ENCODE measurements at regions not wholly inside any gene's neighbourhood (a gene's known extent, or its start where the extent isn't known, plus 50 kb on each side); places are given as distances from the start of the nearest gene placed in this dataset.

DNA sequence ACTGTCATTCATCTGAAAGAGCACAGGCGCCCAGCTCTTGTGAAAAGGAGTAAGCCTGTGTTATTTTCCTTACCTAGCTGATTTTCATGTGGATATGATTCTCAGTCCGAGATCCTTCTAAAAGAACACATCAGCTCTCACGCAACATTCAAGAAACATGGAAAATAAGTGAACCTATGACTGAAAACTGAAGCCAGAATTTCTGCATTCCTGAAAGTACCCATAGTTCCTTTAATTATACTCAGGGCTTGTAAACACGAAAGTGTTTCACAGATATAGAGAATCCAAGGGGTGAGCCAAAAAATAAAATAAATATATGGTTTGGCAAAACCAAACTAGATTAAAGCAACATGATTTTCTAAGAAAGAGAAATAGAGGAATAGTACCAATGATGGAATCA, 100.8 kb upstream of the CHMP2B start:
- no peak overlapping the region for H2BK5ac ChIP-seq (ENCODE audit: low read depth, low read length, poor library complexity, severe bottlenecking)
- CTCF ChIA-PET = no interaction called here
- POLR2A ChIA-PET (ENCODE audit: unreplicated experiment) = no interaction called here
- no peak overlapping the region for H3K14ac ChIP-seq (replicated peaks; ENCODE audit: low read depth, low read length)
- no peak overlapping the region for H3K4me2 ChIP-seq (ENCODE audit: low read depth, low read length)
- H3K18ac ChIP-seq (ENCODE audit: low read depth, low read length) = no peak overlapping the region
- BruUV-seq (replicated peaks) = no TSS peak
- no peak overlapping the region for H2BK15ac ChIP-seq (ENCODE audit: low read depth, low read length)
- H4K8ac ChIP-seq (ENCODE audit: low read depth in 2 of 2, low read length in 2 of 2) = no peak overlapping the region
- no peak overlapping the region for H4K91ac ChIP-seq (ENCODE audit: insufficient read depth, low read depth, low read length)
- no CpG with 5 or more reads among the region's 4 CpGs for WGBS, 2 experiments (ENCODE audit: extremely low coverage in 2 of 2, insufficient read length in 1 of 2)
- no peak overlapping the region for H3K9ac ChIP-seq (ENCODE audit: low read depth, low read length)
- no peak overlapping the region for H3K4me3 ChIP-seq (ENCODE audit: insufficient read depth, low read depth, low read length)
- no peak overlapping the region for H2AK9ac ChIP-seq (replicated peaks; ENCODE audit: low read depth, low read length, poor library complexity)
- DNase-seq (no peak), ATAC-seq (ENCODE audit: low read depth) (no peak)
- H3K23ac ChIP-seq (ENCODE audit: low read depth, low read length) = no peak overlapping the region
- no peak overlapping the region for H2BK120ac ChIP-seq (ENCODE audit: low read depth, low read length)
- no peak overlapping the region for H2AFZ ChIP-seq (replicated peaks; ENCODE audit: low read length, poor library complexity)
- no peaks in the 10 kb centered on the region for H3K79me1 ChIP-seq (ENCODE audit: low read depth in 1 of 2, low read length in 2 of 2)
- no peak overlapping the region for H3K4ac ChIP-seq (ENCODE audit: low read depth, low read length)
- TF ChIP-seq MAZ (IDR thresholded peaks at IDR 0.05; ENCODE audit: borderline replicate concordance, low read depth, low read length) (no peak), MXI1 (IDR thresholded peaks at IDR 0.05; ENCODE audit: borderline replicate concordance, low read depth, low read length) (no peak)
- in situ Hi-C loops (cut with MboI; ENCODE audit: low sequenced_read_pairs) = no loop called here
- H4K20me1 ChIP-seq (ENCODE audit: insufficient read depth, low read length) = no peaks in the 10 kb centered on the region
- intact Hi-C loops (cut with micrococcal nuclease) = loop anchor here (10.0 kb wide), 1 partner anchor 58 kb away; no protein-coding TSS in a partner anchor
- no peaks in the 10 kb centered on the region for H3K4me1 ChIP-seq (ENCODE audit: control insufficient read depth, insufficient read depth, low read length)
- no peak overlapping the region for H3K56ac ChIP-seq (ENCODE audit: extremely low read depth, insufficient read depth, low read length)
- H2AK5ac ChIP-seq (ENCODE audit: low read depth, low read length) = no peak overlapping the region
- H3K9me1 ChIP-seq (ENCODE audit: insufficient read depth, low read length) = no peaks in the 10 kb centered on the region
- dilution Hi-C loops (cut with HindIII; ENCODE audit: low sequenced_read_pairs, unreplicated experiment) = no loop called here
- H3K27me3 ChIP-seq (ENCODE audit: control insufficient read depth, insufficient read depth, low read length) = no peaks in the 10 kb centered on the region
- no peaks in the 10 kb centered on the region for H3K9me3 ChIP-seq (ENCODE audit: control insufficient read depth, insufficient read depth, low read length)
- H3K27ac ChIP-seq (ENCODE audit: insufficient read depth, low read length) = no peak overlapping the region
- H2BK20ac ChIP-seq (ENCODE audit: low read depth, low read length) = no peak overlapping the region
- no peak overlapping the region for H4K5ac ChIP-seq (ENCODE audit: low read depth, low read length)
- no peaks in the 10 kb centered on the region for H3K36me3 ChIP-seq (ENCODE audit: control insufficient read depth, insufficient read depth, low read length)
